Panc1 (cell line): ENCODE measurements at regions not wholly inside any gene's neighbourhood (a gene's known extent, or its start where the extent isn't known, plus 50 kb on each side); places are given as distances from the start of the nearest gene placed in this dataset.

Experiments
- CTCF ChIP-seq: fragments of 450-650 bp; IDR thresholded peaks from 2 replicates; pipeline ENCODE4 v1.5.1; 2017; ENCODE audit warnings: mild to moderate bottlenecking
- POLR2AphosphoS5 ChIP-seq: IDR thresholded peaks from 2 replicates; pipeline ENCODE4 v1.6.1; 2012; ENCODE audit warnings: mild to moderate bottlenecking, low read depth, low read length, moderate library complexity

DNA sequence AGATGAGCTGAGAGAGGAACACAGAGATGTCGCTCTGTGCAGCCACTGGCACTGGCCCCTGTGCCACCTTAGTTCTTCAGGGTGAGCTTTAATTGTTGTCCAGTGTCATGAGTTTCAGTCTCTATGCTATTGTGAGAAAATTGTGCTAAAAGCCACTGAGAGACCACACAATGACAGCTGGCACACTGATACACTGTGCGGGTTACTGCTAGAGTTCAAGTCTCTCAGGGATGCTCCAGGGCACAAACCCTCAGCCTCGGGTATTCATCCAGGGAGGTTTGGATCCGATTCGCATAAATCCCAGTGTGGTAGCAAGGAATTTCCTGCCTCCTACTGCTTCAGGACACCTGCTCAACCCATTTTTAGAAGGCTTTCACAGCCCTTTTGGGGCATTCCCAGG, 68.1 kb upstream of the EDNRB start:
- TF ChIP-seq CTCF: no peak
- TF ChIP-seq POLR2AphosphoS5: no peak
